Common myeloid progenitor, CD34-positive (primary cell): ENCODE measurements at regions not wholly inside any gene's neighbourhood (a gene's known extent, or its start where the extent isn't known, plus 50 kb on each side); places are given as distances from the start of the nearest gene placed in this dataset.

Experiments
- CTCF ChIA-PET: fragments of 350-600 bp; sonication (Branson Sonifier 250); formaldehyde crosslinking; loops from one replicate; lab custom pipeline; 2021; ENCODE audit warnings: antibody characterized with exemption; lab: Charles Lee
- POLR2A ChIA-PET: fragments of 350-600 bp; sonication (Branson Sonifier 250); formaldehyde crosslinking; loops from one replicate; lab custom pipeline; 2021; ENCODE audit warnings: antibody characterized with exemption; lab: Charles Lee
- DNase-seq, 3 donors: peaks; one replicate each; pipeline versions ENCODE4 v3.0.0 to v3.0.0-alpha.2; 2013
- H3K27ac ChIP-seq, 2 experiments: 1 replicate in 1 of 2; 2 replicates in 1 of 2; pipeline ENCODE4 v1.7.0; 2013; ENCODE audit warnings: inconsistent platforms in 2 of 2, low read length in 2 of 2, mild to moderate bottlenecking in 2 of 2, low read depth in 1 of 2, moderate library complexity in 1 of 2; ENCODE audit not compliant: severe bottlenecking in 2 of 2, insufficient read depth in 1 of 2, poor library complexity in 1 of 2
- H3K27me3 ChIP-seq, 5 experiments: replicated peaks in 2 of 5; 1 replicate in 3 of 5; 2 replicates in 2 of 5; pipeline versions ENCODE4 v1.6.1 to v1.7.0; 2013; ENCODE audit warnings: low read length in 4 of 5, mild to moderate bottlenecking in 2 of 5, moderate library complexity in 2 of 5, inconsistent platforms in 1 of 5; ENCODE audit not compliant: insufficient read depth in 5 of 5, control insufficient read depth in 4 of 5
- H3K36me3 ChIP-seq, 4 experiments: 1 replicate in 2 of 4; 2 replicates in 2 of 4; pipeline versions ENCODE4 v1.6.1 to v1.7.0; 2013; ENCODE audit warnings: low read length in 3 of 4, control low read depth in 1 of 4, mild to moderate bottlenecking in 1 of 4; ENCODE audit not compliant: control insufficient read depth in 4 of 4, insufficient read depth in 4 of 4
- H3K4me1 ChIP-seq, 4 experiments: 1 replicate in 3 of 4; 2 replicates in 1 of 4; pipeline versions ENCODE4 v1.6.1 to v1.7.1; 2013; ENCODE audit warnings: low read length in 3 of 4, mild to moderate bottlenecking in 3 of 4, control low read depth in 1 of 4, inconsistent platforms in 1 of 4, moderate library complexity in 1 of 4; ENCODE audit not compliant: control insufficient read depth in 4 of 4, insufficient read depth in 4 of 4; ENCODE audit errors: control extremely low read depth in 1 of 4
- H3K4me3 ChIP-seq, 7 experiments: 1 replicate in 4 of 7; 2 replicates in 3 of 7; pipeline versions ENCODE4 v1.5.1 to v1.7.0; 2013; ENCODE audit warnings: mild to moderate bottlenecking in 7 of 7, low read length in 6 of 7, moderate library complexity in 6 of 7, inconsistent platforms in 2 of 7, low read depth in 2 of 7, control low read depth in 1 of 7; ENCODE audit not compliant: insufficient read depth in 4 of 7, control insufficient read depth in 1 of 7; ENCODE audit errors: extremely low read depth in 1 of 7
- H3K9me3 ChIP-seq, 5 experiments: 1 replicate in 4 of 5; 2 replicates in 1 of 5; pipeline versions ENCODE4 v1.6.1 to v1.7.1; 2013; ENCODE audit warnings: low read length in 4 of 5, mild to moderate bottlenecking in 2 of 5, inconsistent platforms in 1 of 5, low read depth in 1 of 5, moderate library complexity in 1 of 5; ENCODE audit not compliant: control insufficient read depth in 4 of 5, insufficient read depth in 2 of 5; ENCODE audit errors: control extremely low read depth in 1 of 5
- WGBS: methylation state at CpG from one replicate; pipeline ENCODE4 v1.1.5; 2013; ENCODE audit not compliant: insufficient coverage; 5-methylcytosine and 5-hydroxymethylcytosine counted together

DNA sequence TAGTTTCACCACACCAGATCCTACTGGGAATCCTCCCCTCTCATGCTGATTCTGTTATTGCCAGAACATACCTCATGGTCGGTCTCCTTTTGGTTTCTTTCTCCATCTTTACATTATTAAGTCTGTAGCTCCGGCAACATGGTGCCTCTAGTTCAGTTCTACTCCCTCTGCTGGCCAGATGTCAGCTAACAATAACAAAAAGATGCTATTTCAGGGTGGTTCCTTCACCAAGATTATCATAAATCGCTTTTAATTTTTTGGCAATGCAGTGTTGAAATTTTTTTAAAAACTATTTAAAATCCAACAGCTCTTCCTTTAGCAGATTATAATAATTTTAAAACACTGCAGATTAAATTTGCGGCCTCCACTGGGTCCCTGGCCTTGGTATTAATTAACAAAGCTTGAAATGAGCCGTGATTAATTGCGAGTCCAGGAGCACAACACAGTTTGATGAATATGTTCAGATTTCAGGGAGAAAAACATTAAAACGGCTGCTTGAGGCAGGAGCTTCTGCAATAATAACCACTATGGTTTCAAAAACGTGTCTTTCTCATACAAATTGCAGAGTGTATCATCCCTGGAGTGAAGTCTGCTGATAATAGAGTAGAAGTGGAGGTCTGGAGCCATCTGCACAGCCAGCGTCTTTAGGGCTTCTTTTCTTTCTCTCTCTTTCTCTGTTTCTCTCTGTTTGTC, 492.9 kb upstream of the KIRREL3 start:
- no peak overlapping the region for H3K27ac ChIP-seq
- peaks cover 0 to 14% (median 0%) of the 10 kb centered on the region in 5 experiments for H3K27me3 ChIP-seq
- 85% methylated on average over 2 of the region's 9 CpGs for WGBS
- CTCF ChIA-PET, result interaction anchor here (0.7 to 2.1 kb wide), 8 partner anchors 10 to 198 kb away, joined by 3 to 9 read pairs (median 4); no protein-coding TSS in a partner anchor
- peak; percentile 36 to 48 (median 48) for DNase-seq
- POLR2A ChIA-PET, result no interaction called here
- H3K4me1 ChIP-seq, result peaks cover 0 to 4% (median 0%) of the 10 kb centered on the region in 4 experiments
- no peak overlapping the region for H3K4me3 ChIP-seq
- no peaks in the 10 kb centered on the region for H3K36me3 ChIP-seq
- peaks cover 0 to 19% (median 11%) of the 10 kb centered on the region in 5 experiments for H3K9me3 ChIP-seq

DNA sequence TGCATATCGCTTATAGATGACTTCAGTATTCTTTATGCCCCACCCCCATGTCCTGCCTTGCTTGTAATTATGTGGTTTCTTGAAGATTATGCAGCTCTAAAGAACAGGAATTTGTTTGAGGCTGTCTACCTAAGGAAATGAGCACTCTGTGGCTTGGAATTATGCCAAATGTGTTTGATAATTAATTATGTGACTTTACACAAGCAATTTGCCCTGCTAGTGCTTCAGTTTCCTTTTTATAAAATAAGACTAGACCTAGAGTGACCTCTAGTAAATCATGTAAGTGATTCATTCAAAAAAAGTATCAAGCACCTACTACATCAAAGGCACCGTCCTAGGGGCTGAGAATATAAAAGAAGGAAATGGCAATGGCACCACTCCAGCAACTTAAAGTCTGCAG, 491.5 kb upstream of the KIRREL3 start:
- ChIA-PET POLR2A (no interaction called here), CTCF (interaction anchor here (1.6 kb wide), 1 partner anchor 32 kb away, joined by 3 read pairs; no protein-coding TSS in a partner anchor)
- Histone ChIP-seq H3K9me3 (peaks cover 0 to 21% (median 11%) of the 10 kb centered on the region in 5 experiments), H3K27me3 (peaks cover 0 to 15% (median 0%) of the 10 kb centered on the region in 5 experiments), H3K36me3 (no peaks in the 10 kb centered on the region), H3K4me1 (peaks cover 0 to 4% (median 0%) of the 10 kb centered on the region in 4 experiments), H3K4me3 (no peak overlapping the region), H3K27ac (no peak overlapping the region)
- DNase-seq, result peak; percentile 45 to 75 (median 63)
- WGBS, result no CpG with 5 or more reads among the region's 2 CpGs

DNA sequence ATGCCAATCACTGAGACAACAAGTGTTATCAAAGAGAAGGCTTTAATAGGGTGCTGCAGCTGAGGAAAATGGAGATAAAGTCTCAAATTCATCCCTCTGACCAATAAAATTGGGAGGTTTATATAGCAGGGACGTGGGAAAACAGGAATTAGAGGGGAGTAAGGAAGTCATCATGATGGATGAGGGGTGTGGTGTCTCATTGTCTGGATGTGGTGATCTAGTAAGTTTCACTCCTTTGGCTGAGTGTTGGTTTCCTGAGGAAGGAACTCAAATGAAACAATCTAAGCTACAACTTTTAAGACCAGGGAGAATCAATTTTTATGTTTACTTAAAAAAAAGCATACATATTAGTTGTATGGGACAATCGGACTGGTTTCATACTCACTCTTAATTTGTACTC, 491.0 kb upstream of the KIRREL3 start:
- H3K4me1 ChIP-seq, result peaks cover 0 to 4% (median 0%) of the 10 kb centered on the region in 4 experiments
- H3K36me3 ChIP-seq, result no peaks in the 10 kb centered on the region
- WGBS, result 0% methylated on average over 1 of the region's 2 CpGs
- no peak overlapping the region for H3K27ac ChIP-seq
- no peak overlapping the region for H3K4me3 ChIP-seq
- CTCF ChIA-PET, result interaction anchor here (0.6 to 1.6 kb wide), 2 partner anchors 32 to 585 kb away, joined by 3 read pairs; no protein-coding TSS in a partner anchor
- H3K9me3 ChIP-seq, result peaks cover 0 to 21% (median 11%) of the 10 kb centered on the region in 5 experiments
- peaks cover 0 to 20% (median 0%) of the 10 kb centered on the region in 5 experiments for H3K27me3 ChIP-seq
- POLR2A ChIA-PET, result no interaction called here
- no peak for DNase-seq

DNA sequence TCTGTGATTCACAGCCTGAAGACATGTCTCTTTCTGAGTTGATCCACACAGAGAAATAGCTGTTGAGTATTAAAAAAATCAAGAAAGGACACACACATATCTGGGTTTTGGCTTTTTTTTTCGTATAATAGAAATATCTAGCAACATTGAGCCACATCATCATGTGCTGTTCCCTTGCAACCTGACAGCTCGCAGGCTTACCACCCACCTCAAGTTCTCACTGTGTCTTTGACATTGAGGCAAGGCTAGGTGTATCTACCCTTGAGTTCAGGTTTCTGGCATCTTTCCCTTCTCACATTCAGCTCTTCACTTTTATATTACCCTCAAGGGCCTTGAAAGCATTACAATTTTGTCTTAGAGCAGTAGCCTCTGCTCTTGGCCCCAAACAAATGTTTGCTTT, 490.3 kb upstream of the KIRREL3 start:
- Histone ChIP-seq H3K9me3 (peaks cover 0 to 21% (median 11%) of the 10 kb centered on the region in 5 experiments), H3K27me3 (peaks cover 0 to 25% (median 0%) of the 10 kb centered on the region in 5 experiments), H3K4me3 (no peak overlapping the region), H3K4me1 (peaks cover 0 to 4% (median 0%) of the 10 kb centered on the region in 4 experiments), H3K27ac (no peak overlapping the region), H3K36me3 (no peaks in the 10 kb centered on the region)
- POLR2A ChIA-PET, result no interaction called here
- DNase-seq, result no peak
- CTCF ChIA-PET, result interaction anchor here (1.4 to 1.6 kb wide), 2 partner anchors 20 to 33 kb away, joined by 3 to 4 read pairs; no protein-coding TSS in a partner anchor
- WGBS, result 96% methylated on average over 2 of the region's 2 CpGs

DNA sequence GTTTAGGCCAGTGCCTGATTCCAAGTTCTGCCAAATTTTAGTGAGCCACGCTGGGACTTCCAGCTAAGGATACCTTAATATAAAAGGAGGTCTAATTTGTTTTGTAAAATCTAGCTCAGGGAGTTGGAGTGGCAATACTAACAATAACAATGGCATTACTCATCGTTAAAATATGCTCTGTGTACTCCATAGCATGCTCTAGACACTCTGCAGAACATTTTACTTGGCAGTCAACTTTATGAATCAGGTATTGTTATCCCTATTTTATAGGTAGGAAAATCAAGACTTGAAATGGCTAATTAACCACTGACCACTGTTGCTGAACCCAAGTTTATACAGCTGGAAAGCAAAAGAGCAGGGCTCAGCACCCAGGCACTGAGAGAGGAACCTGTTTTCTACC, 485.0 kb upstream of the KIRREL3 start:
- H3K36me3 ChIP-seq, result no peaks in the 10 kb centered on the region
- H3K4me3 ChIP-seq, result no peak overlapping the region
- POLR2A ChIA-PET, result no interaction called here
- H3K27me3 ChIP-seq, result peaks cover 0 to 32% (median 0%) of the 10 kb centered on the region in 5 experiments
- H3K4me1 ChIP-seq, result no peaks in the 10 kb centered on the region
- 100% methylated on average over 1 of the region's 2 CpGs for WGBS
- H3K9me3 ChIP-seq, result peaks cover 0 to 7% (median 3%) of the 10 kb centered on the region in 5 experiments
- H3K27ac ChIP-seq, result no peak overlapping the region
- DNase-seq, result no peak
- CTCF ChIA-PET, result interaction anchor here (0.9 to 1.1 kb wide), 2 partner anchors 10 to 14 kb away, joined by 3 read pairs; no protein-coding TSS in a partner anchor

GRCh38 chr11:127481391-127481790, 480.8 kb upstream of the KIRREL3 start:
- POLR2A ChIA-PET, result no interaction called here
- CTCF ChIA-PET, result interaction anchor here (1.0 to 4.2 kb wide), 3 partner anchors 11 to 13 kb away, joined by 4 to 21 read pairs (median 5); no protein-coding TSS in a partner anchor

GRCh38 chr11:127478826-127479225, 478.3 kb upstream of the KIRREL3 start:
- ChIA-PET POLR2A (no interaction called here), CTCF (interaction anchor here (1.3 kb wide), 1 partner anchor 15 kb away, joined by 3 read pairs; no protein-coding TSS in a partner anchor)
- no peak for DNase-seq
- no peak overlapping the region for H3K27ac ChIP-seq
- no peak overlapping the region for H3K4me3 ChIP-seq
- H3K9me3 ChIP-seq, result no peaks in the 10 kb centered on the region
- H3K27me3 ChIP-seq, result peaks cover 0 to 6% (median 0%) of the 10 kb centered on the region in 5 experiments
- H3K36me3 ChIP-seq, result no peaks in the 10 kb centered on the region
- peaks cover 0 to 6% (median 3%) of the 10 kb centered on the region in 4 experiments for H3K4me1 ChIP-seq
- 100% methylated on average over 1 of the region's 2 CpGs for WGBS

More at GRCh38 chr11:127481391-127481790, 480.8 kb upstream of the KIRREL3 start:
- Histone ChIP-seq H3K27ac (no peak overlapping the region), H3K9me3 (no peaks in the 10 kb centered on the region), H3K27me3 (peaks cover 0 to 21% (median 0%) of the 10 kb centered on the region in 5 experiments), H3K4me1 (no peaks in the 10 kb centered on the region), H3K36me3 (no peaks in the 10 kb centered on the region), H3K4me3 (no peak overlapping the region)
- DNase-seq, result no peak
- no CpG with 5 or more reads among the region's 1 CpG for WGBS
